Tibial artery (tissue), 4 donors: ENCODE measurements at regions not wholly inside any gene's neighbourhood (a gene's known extent, or its start where the extent isn't known, plus 50 kb on each side); places are given as distances from the start of the nearest gene placed in this dataset.

ENCODE experiments used
- DNase-seq, 2 donors: peaks; one replicate each; pipeline ENCODE4 v3.0.0-alpha.2; 2019
- H3K27ac ChIP-seq, 2 donors: fragments of 200-600 bp; sonication (generic) in 1 of 2; 1 replicate in 1 of 2; 2 replicates in 1 of 2; pipeline ENCODE4 v1.5.1; 2018 to 2019; ENCODE audit warnings: mild to moderate bottlenecking in 1 of 2
- H3K27me3 ChIP-seq, 2 donors: fragments of 200-600 bp; sonication (generic) in 1 of 2; one replicate each; pipeline versions ENCODE4 v1.5.1 to v1.6.0; 2016 to 2019
- H3K36me3 ChIP-seq, 3 donors: fragments of 200-600 bp; sonication (generic) in 2 of 3; one replicate each; pipeline ENCODE4 v1.5.1; 2016 to 2019; ENCODE audit warnings: mild to moderate bottlenecking in 2 of 3
- H3K4me1 ChIP-seq, 4 donors: fragments of 200-600 bp; sonication (generic) in 2 of 4; 1 replicate in 3 of 4; 2 replicates in 1 of 4; pipeline ENCODE4 v1.5.1; 2016 to 2019
- H3K4me3 ChIP-seq, 2 donors: fragments of 200-600 bp; sonication (generic) in 1 of 2; 1 replicate in 1 of 2; 2 replicates in 1 of 2; pipeline ENCODE4 v1.5.1; 2018 to 2019; ENCODE audit warnings: mild to moderate bottlenecking in 2 of 2
- H3K9me3 ChIP-seq, 3 donors: fragments of 200-600 bp; sonication (generic) in 1 of 3; one replicate each; pipeline ENCODE4 v1.5.1; 2016 to 2019
- intact Hi-C: fragments of 100-400 bp; cut with DNase I; formaldehyde crosslinking; loops from one replicate; pipeline ENCODE4 v1.15.0; 2023; ENCODE audit warnings: low total_unique reads
- TF ChIP-seq, protein P1 (sequence below), 2 experiments: fragments of 200-600 bp in 1 of 2; fragments of 450-650 bp in 1 of 2; IDR thresholded peaks; one replicate each; pipeline ENCODE4 v1.5.1; 2017 to 2019; ENCODE audit warnings: antibody characterized with exemption in 2 of 2, mild to moderate bottlenecking in 1 of 2, moderate library complexity in 1 of 2

DNA sequence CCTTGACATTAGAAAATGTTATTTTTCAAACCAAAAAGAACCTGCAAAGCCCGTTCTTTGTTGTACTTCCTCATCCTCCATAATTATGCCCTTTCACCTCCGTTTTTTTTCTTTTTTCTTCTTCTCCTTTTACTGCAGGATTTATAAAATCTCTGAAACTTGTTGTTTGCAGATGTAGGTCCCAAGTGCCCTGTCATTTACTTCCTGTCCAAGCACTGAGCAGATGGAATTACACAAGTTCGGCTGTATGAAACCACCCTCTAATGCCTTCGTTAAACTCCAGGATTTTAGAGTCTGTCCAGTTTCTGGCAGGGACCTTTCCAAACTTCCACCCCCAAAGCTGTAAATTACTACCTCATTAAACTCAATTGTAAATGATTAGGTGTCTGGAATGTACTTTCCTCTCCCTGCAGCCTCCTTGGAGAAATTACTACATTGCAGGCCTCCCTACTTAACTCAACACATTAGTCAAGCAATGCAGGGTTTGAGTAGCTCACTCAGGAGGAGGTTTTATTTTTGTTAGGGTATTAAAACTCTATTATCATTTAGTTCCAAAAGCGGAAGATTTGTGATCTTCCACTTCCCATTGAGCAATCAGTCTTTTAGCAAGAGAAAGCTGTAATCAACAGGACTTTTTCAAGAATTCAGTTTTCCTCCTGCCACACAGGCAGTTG, 125.6 kb upstream of the LPAR1 start:
- H3K36me3 ChIP-seq, result no peaks in the 10 kb centered on the region
- peak overlapping the region in 1 of 2 donors; percentile 2 for H3K27ac ChIP-seq
- TF ChIP-seq, protein P1, sequence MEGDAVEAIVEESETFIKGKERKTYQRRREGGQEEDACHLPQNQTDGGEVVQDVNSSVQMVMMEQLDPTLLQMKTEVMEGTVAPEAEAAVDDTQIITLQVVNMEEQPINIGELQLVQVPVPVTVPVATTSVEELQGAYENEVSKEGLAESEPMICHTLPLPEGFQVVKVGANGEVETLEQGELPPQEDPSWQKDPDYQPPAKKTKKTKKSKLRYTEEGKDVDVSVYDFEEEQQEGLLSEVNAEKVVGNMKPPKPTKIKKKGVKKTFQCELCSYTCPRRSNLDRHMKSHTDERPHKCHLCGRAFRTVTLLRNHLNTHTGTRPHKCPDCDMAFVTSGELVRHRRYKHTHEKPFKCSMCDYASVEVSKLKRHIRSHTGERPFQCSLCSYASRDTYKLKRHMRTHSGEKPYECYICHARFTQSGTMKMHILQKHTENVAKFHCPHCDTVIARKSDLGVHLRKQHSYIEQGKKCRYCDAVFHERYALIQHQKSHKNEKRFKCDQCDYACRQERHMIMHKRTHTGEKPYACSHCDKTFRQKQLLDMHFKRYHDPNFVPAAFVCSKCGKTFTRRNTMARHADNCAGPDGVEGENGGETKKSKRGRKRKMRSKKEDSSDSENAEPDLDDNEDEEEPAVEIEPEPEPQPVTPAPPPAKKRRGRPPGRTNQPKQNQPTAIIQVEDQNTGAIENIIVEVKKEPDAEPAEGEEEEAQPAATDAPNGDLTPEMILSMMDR (IDR thresholded peaks at IDR 0.05), result no peak
- DNase-seq, result no peak
- H3K4me1 ChIP-seq, result peaks cover 0 to 7% (median 0%) of the 10 kb centered on the region in 4 donors
- no peaks in the 10 kb centered on the region for H3K27me3 ChIP-seq
- peaks cover 0 to 3% (median 3%) of the 10 kb centered on the region in 3 donors for H3K9me3 ChIP-seq
- no peak overlapping the region for H3K4me3 ChIP-seq
- intact Hi-C loops, result no loop called here

DNA sequence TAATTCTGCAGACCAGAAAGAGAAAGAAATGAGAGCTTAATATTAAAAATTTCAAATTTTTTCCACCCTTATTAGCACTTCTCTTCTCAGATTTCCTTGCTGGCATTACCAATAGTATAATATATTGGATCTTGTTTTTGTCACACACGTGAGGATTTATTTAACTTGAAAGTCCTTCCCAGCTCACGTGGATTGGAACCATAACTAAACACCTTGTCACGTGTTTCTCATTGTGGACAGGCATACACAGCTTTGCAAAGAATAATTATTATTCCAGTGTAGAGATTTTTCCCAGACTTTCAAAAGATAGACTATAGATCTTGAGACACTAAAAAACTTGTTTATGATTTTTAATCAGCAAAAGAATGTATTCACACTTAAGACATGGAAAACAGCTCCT, 123.8 kb upstream of the LPAR1 start:
- no peak for DNase-seq
- H3K9me3 ChIP-seq, result no peaks in the 10 kb centered on the region
- TF ChIP-seq, protein P1 (IDR thresholded peaks at IDR 0.05), result no peak
- no peaks in the 10 kb centered on the region for H3K27me3 ChIP-seq
- H3K4me3 ChIP-seq, result no peak overlapping the region
- no peak overlapping the region for H3K27ac ChIP-seq
- peaks cover 0 to 7% (median 0%) of the 10 kb centered on the region in 4 donors for H3K4me1 ChIP-seq
- H3K36me3 ChIP-seq, result no peaks in the 10 kb centered on the region
- intact Hi-C loops, result no loop called here

DNA sequence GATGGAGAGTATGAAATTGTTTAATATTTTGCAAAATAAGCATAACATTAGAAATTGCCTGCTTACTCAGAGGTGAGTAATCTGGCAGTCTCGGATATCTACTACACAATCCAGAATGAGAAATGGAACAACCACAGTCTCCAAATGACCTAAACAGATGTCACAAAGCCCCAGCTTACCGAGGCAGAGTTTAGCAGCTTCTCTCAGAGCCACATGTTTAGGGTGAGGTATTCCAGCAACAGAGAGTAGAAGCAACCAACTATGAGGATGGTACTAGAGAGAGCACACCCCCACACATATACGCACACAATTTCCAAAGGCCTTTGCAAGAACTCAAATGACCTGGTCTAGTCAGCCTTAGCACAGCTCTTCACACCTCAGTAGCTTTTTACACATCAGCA, 122.7 kb upstream of the LPAR1 start:
- Histone ChIP-seq H3K9me3 (no peaks in the 10 kb centered on the region), H3K27ac (no peak overlapping the region), H3K36me3 (no peaks in the 10 kb centered on the region), H3K4me1 (peaks cover 0 to 7% (median 0%) of the 10 kb centered on the region in 4 donors), H3K4me3 (no peak overlapping the region), H3K27me3 (no peaks in the 10 kb centered on the region)
- no peak for DNase-seq
- intact Hi-C loops, result no loop called here
- TF ChIP-seq, protein P1 (IDR thresholded peaks at IDR 0.05), result no peak

DNA sequence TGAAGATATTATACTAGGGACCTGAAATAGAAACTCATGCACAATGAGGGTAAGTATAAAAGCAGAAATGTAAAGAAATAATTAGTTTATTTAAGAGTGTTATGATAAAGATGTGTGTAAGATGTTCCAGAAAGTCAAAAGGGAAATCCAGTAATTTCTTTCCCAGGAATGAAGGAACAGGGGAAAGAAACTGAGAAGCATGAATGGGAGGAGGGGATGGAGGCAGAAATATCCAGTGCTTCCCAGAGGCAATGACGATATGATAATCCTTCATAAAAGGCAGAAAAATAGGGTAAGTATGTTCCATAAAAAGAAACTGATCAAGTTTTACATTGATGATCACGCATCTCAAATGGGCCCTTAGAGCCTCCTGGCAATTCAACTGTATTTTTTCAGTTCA, 120.7 kb upstream of the LPAR1 start:
- TF ChIP-seq, protein P1 (IDR thresholded peaks at IDR 0.05), result no peak
- peaks cover 0 to 5% (median 0%) of the 10 kb centered on the region in 4 donors for H3K4me1 ChIP-seq
- H3K36me3 ChIP-seq, result no peaks in the 10 kb centered on the region
- no peaks in the 10 kb centered on the region for H3K9me3 ChIP-seq
- intact Hi-C loops, result no loop called here
- no peak overlapping the region for H3K4me3 ChIP-seq
- DNase-seq, result no peak
- H3K27ac ChIP-seq, result no peak overlapping the region
- H3K27me3 ChIP-seq, result no peaks in the 10 kb centered on the region

DNA sequence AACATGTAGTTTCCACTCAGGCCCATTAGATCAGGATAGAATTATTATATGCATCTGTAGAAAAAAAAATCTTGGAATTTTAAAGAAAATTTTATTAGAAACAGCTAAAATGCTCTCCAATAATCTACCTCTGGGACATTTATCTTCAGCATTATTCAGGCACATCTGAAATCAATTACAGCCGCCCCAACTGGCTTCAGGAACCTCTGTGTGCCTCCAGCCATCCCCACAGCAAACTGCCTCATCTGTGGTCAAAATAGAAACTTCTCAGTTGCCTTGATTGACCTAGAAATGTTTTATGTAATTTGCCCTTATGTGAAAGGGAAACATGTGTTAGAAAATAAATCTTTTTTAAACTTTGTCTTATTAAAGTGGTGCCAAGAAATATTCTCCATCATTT, 120.1 kb upstream of the LPAR1 start:
- intact Hi-C loops, result no loop called here
- no peaks in the 10 kb centered on the region for H3K9me3 ChIP-seq
- no peaks in the 10 kb centered on the region for H3K27me3 ChIP-seq
- DNase-seq, result no peak
- no peaks in the 10 kb centered on the region for H3K36me3 ChIP-seq
- TF ChIP-seq, protein P1 (IDR thresholded peaks at IDR 0.05), result no peak
- H3K27ac ChIP-seq, result no peak overlapping the region
- no peak overlapping the region for H3K4me3 ChIP-seq
- H3K4me1 ChIP-seq, result peaks cover 0 to 2% (median 0%) of the 10 kb centered on the region in 4 donors
